B cell (primary cell): ENCODE measurements at regions not wholly inside any gene's neighbourhood (a gene's known extent, or its start where the extent isn't known, plus 50 kb on each side); places are given as distances from the start of the nearest gene placed in this dataset.

Source experiments
- CTCF ChIP-seq: fragments of 200-600 bp; IDR thresholded peaks from one replicate; pipeline ENCODE4 v1.8.0; 2022; ENCODE audit warnings: antibody characterized with exemption, mild to moderate bottlenecking
- EZH2 ChIP-seq: IDR thresholded peaks from 2 replicates; pipeline ENCODE4 v1.6.1; 2012; ENCODE audit warnings: borderline replicate concordance, low read depth, mild to moderate bottlenecking, moderate library complexity, low read length; ENCODE audit not compliant: insufficient read depth, poor library complexity, severe bottlenecking

GRCh38 chr2:212906620-212907019 is 244.8 kb downstream of the IKZF2 start:
- TF ChIP-seq CTCF = no peak
- TF ChIP-seq EZH2 = no peak
